IMR-90 (cell line): ENCODE measurements at regions not wholly inside any gene's neighbourhood (a gene's known extent, or its start where the extent isn't known, plus 50 kb on each side); places are given as distances from the start of the nearest gene placed in this dataset.
A peak's percentile ranks its signal among the peaks of the same experiment; 100 is the strongest.

Experiments
- ATAC-seq: fragments of 200-7000 bp; cut with Tn5 transposase; 2 replicates; pipeline ENCODE4 v1.9.1; 2020; ENCODE audit warnings: low read depth, mild to moderate bottlenecking, moderate library complexity
- BruUV-seq: library from RNA; stranded (reverse); fragments of 400-500 nt; replicated peaks from 2 replicates; lab custom pipeline; 2021; lab: Mats Ljungman, UMichigan
- CTCF ChIA-PET: fragments of 300-600 bp; formaldehyde crosslinking; extraction: SDS; loops from one replicate; lab custom pipeline; 2021; ENCODE audit warnings: antibody characterized with exemption; lab: Yijun Ruan, JAX
- POLR2A ChIA-PET: fragments of 300-600 bp; sonication (Branson Sonifier 250); formaldehyde crosslinking; loops from one replicate; lab custom pipeline; 2022; ENCODE audit warnings: antibody characterized with exemption; ENCODE audit not compliant: unreplicated experiment; lab: Charles Lee
- DNase-seq: peaks from one replicate; pipeline ENCODE4 v3.0.0; 2013
- H2AFZ ChIP-seq: replicated peaks from 2 replicates; pipeline ENCODE3; 2013; ENCODE audit warnings: low read length, mild to moderate bottlenecking; ENCODE audit not compliant: poor library complexity
- H2AK5ac ChIP-seq: 2 replicates; pipeline ENCODE4 v1.6.1; 2013; ENCODE audit warnings: low read depth, low read length, inconsistent platforms
- H2AK9ac ChIP-seq: replicated peaks from 2 replicates; pipeline ENCODE3; 2013; ENCODE audit warnings: mild to moderate bottlenecking, low read depth, low read length, moderate library complexity; ENCODE audit not compliant: poor library complexity
- H2BK120ac ChIP-seq: 2 replicates; pipeline ENCODE4 v1.6.1; 2013; ENCODE audit warnings: low read depth, low read length, inconsistent platforms
- H2BK15ac ChIP-seq: 3 replicates; pipeline ENCODE4 v1.6.1; 2013; ENCODE audit warnings: low read depth, low read length, inconsistent platforms
- H2BK20ac ChIP-seq: 2 replicates; pipeline ENCODE4 v1.6.1; 2013; ENCODE audit warnings: low read depth, mild to moderate bottlenecking, inconsistent platforms, low read length, moderate library complexity
- H2BK5ac ChIP-seq: 2 replicates; pipeline ENCODE4 v1.6.1; 2013; ENCODE audit warnings: mild to moderate bottlenecking, low read depth, low read length, inconsistent platforms; ENCODE audit not compliant: poor library complexity, severe bottlenecking
- H3K14ac ChIP-seq: replicated peaks from 2 replicates; pipeline ENCODE4 v1.6.1; 2013; ENCODE audit warnings: low read depth, low read length, inconsistent platforms
- H3K18ac ChIP-seq: 2 replicates; pipeline ENCODE4 v1.6.1; 2013; ENCODE audit warnings: low read depth, low read length, control low read depth
- H3K23ac ChIP-seq: 2 replicates; pipeline ENCODE4 v1.6.1; 2013; ENCODE audit warnings: low read depth, low read length, inconsistent platforms
- H3K27ac ChIP-seq: 2 replicates; pipeline ENCODE4 v1.5.1; 2013; ENCODE audit warnings: mild to moderate bottlenecking, control low read depth, low read length; ENCODE audit not compliant: insufficient read depth
- H3K27me3 ChIP-seq: 2 replicates; pipeline ENCODE4 v1.6.1; 2013; ENCODE audit warnings: low read length; ENCODE audit not compliant: control insufficient read depth, insufficient read depth
- H3K36me3 ChIP-seq: 2 replicates; pipeline ENCODE4 v1.6.1; 2013; ENCODE audit warnings: low read length, mixed read lengths; ENCODE audit not compliant: control insufficient read depth, insufficient read depth
- H3K4ac ChIP-seq: 2 replicates; pipeline ENCODE4 v1.6.1; 2013; ENCODE audit warnings: low read depth, low read length, inconsistent platforms
- H3K4me1 ChIP-seq: 2 replicates; pipeline ENCODE4 v1.6.1; 2013; ENCODE audit warnings: low read length, mixed read lengths; ENCODE audit not compliant: control insufficient read depth, insufficient read depth
- H3K4me2 ChIP-seq: 2 replicates; pipeline ENCODE4 v1.6.1; 2013; ENCODE audit warnings: low read depth, mild to moderate bottlenecking, control low read depth, low read length, moderate library complexity
- H3K4me3 ChIP-seq: 2 replicates; pipeline ENCODE4 v1.5.1; 2013; ENCODE audit warnings: low read depth, mild to moderate bottlenecking, control low read depth, low read length, moderate library complexity; ENCODE audit not compliant: insufficient read depth
- H3K56ac ChIP-seq: 2 replicates; pipeline ENCODE4 v1.6.1; 2013; ENCODE audit warnings: low read length, inconsistent platforms; ENCODE audit not compliant: insufficient read depth; ENCODE audit errors: extremely low read depth
- H3K79me1 ChIP-seq, 2 experiments: 2 replicates each; pipeline ENCODE4 v1.6.1; 2013; ENCODE audit warnings: low read length in 2 of 2, inconsistent platforms in 1 of 2, low read depth in 1 of 2
- H3K9ac ChIP-seq: 2 replicates; pipeline ENCODE4 v1.6.1; 2013; ENCODE audit warnings: low read depth, low read length, control low read depth
- H3K9me1 ChIP-seq: 2 replicates; pipeline ENCODE4 v1.6.1; 2013; ENCODE audit warnings: low read length, inconsistent platforms; ENCODE audit not compliant: insufficient read depth
- H3K9me3 ChIP-seq: 2 replicates; pipeline ENCODE4 v1.6.1; 2013; ENCODE audit warnings: low read length; ENCODE audit not compliant: control insufficient read depth, insufficient read depth
- H4K20me1 ChIP-seq: 2 replicates; pipeline ENCODE4 v1.6.1; 2013; ENCODE audit warnings: low read length, inconsistent platforms; ENCODE audit not compliant: insufficient read depth
- H4K5ac ChIP-seq: 2 replicates; pipeline ENCODE4 v1.6.1; 2013; ENCODE audit warnings: mild to moderate bottlenecking, low read depth, low read length, control low read depth
- H4K8ac ChIP-seq, 2 experiments: 2 replicates each; pipeline ENCODE4 v1.6.1; 2013; ENCODE audit warnings: low read depth in 2 of 2, low read length in 2 of 2, control low read depth in 1 of 2, inconsistent platforms in 1 of 2
- H4K91ac ChIP-seq: 2 replicates; pipeline ENCODE4 v1.6.1; 2013; ENCODE audit warnings: low read depth, low read length, inconsistent platforms; ENCODE audit not compliant: insufficient read depth
- BHLHE40 ChIP-seq: fragments of 150-350 bp; IDR thresholded peaks from 2 replicates; pipeline ENCODE4 v1.6.1; 2016; ENCODE audit warnings: mild to moderate bottlenecking, low read depth, low read length
- CHD1 ChIP-seq: IDR thresholded peaks from 2 replicates; pipeline ENCODE4 v1.6.1; 2012; ENCODE audit warnings: low read depth, low read length, improper control_type of control experiment
- MAFK ChIP-seq: IDR thresholded peaks from 2 replicates; pipeline ENCODE4 v1.6.1; 2012; ENCODE audit warnings: low read depth, low read length, improper control_type of control experiment
- MXI1 ChIP-seq: IDR thresholded peaks from 2 replicates; pipeline ENCODE4 v1.6.1; 2012; ENCODE audit warnings: low read depth, mild to moderate bottlenecking, low read length, moderate library complexity, borderline replicate concordance
- NFE2L2 ChIP-seq: fragments of 150-350 bp; IDR thresholded peaks from 2 replicates; pipeline ENCODE4 v1.6.1; 2016; ENCODE audit warnings: low read depth, mild to moderate bottlenecking, low read length
- SMC3 ChIP-seq: fragments of 150-350 bp; IDR thresholded peaks from 2 replicates; pipeline ENCODE4 v1.6.1; 2016; ENCODE audit warnings: low read depth, mild to moderate bottlenecking, antibody characterized with exemption, low read length, moderate library complexity
- dilution Hi-C: fragments of 300-500 bp; cut with HindIII; formaldehyde crosslinking; loops from one replicate; pipeline ENCODE4 v1.14.3; 2018; ENCODE audit warnings: low sequenced_read_pairs; ENCODE audit not compliant: unreplicated experiment
- in situ Hi-C: fragments of 300-500 bp; cut with MboI; formaldehyde crosslinking; loops from 3 replicates; pipeline ENCODE4 v1.14.3; 2019; ENCODE audit warnings: low sequenced_read_pairs, inconsistent platforms, mixed read lengths
- intact Hi-C: fragments of 100-400 bp; cut with micrococcal nuclease; formaldehyde crosslinking; loops from 2 replicates; pipeline ENCODE4 v1.10.0; 2022
- TF ChIP-seq, protein P1 (sequence below): conservative IDR thresholded peaks from 2 replicates; pipeline ENCODE4 v1.5.1; 2012; ENCODE audit warnings: mild to moderate bottlenecking, low read depth, low read length, improper control_type of control experiment

DNA sequence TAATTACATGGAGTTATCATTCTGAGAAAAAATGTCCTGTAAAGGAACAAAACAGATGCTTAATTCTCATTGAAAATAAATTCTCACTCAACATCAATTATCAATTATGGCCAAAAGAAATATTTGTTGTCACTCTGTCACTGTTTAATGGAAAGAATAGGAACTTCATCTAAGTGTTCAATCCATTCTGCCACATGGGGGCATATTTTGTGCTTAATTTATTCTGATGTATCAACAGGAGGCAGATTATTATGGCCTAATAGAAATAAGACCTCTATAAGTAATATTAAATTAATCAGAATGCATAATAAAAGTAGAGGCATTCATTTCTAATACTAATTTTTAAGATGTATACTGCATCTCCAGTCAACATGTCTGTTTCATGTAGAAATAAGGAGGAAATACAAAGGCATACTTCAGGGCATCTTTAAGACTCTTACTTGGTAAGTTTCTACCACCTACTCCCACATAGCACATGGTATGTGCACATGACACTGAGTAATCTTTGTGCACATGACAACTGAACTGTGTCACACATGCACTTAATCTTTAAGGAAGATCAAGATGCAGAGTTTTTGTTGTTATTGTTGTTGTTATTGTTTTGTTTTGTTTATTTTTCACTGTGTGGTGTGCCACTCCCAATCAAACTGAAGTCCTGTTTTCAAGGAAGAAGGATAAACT is 420.4 kb upstream of the SEMA3A start:
- dilution Hi-C loops (no loop called here), in situ Hi-C loops (no loop called here), intact Hi-C loops (no loop called here)
- H3K36me3 ChIP-seq = no peaks in the 10 kb centered on the region
- no peak overlapping the region for H2BK20ac ChIP-seq
- H2BK15ac ChIP-seq = no peak overlapping the region
- no peaks in the 10 kb centered on the region for H4K20me1 ChIP-seq
- H2BK5ac ChIP-seq = no peak overlapping the region
- no peak overlapping the region for H3K4me2 ChIP-seq
- no peak overlapping the region for H3K18ac ChIP-seq
- DNase-seq (no peak), ATAC-seq (no peak)
- H3K27ac ChIP-seq = no peak overlapping the region
- H2AFZ ChIP-seq = no peak overlapping the region
- no peaks in the 10 kb centered on the region for H3K27me3 ChIP-seq
- no peaks in the 10 kb centered on the region for H3K9me3 ChIP-seq
- H2AK5ac ChIP-seq = no peak overlapping the region
- H3K56ac ChIP-seq = no peak overlapping the region
- H3K4ac ChIP-seq = no peak overlapping the region
- H3K4me1 ChIP-seq = no peaks in the 10 kb centered on the region
- no TSS peak for BruUV-seq
- peak overlapping the region; percentile 49; the same call in 1 of the 2 replicates for H3K14ac ChIP-seq
- ChIA-PET CTCF (no interaction called here), POLR2A (no interaction called here)
- H3K23ac ChIP-seq = no peak overlapping the region; the same call in 1 of the 2 replicates
- no peak overlapping the region for H4K5ac ChIP-seq
- TF ChIP-seq NFE2L2 = no peak
- no peak for TF ChIP-seq CHD1
- no peak for TF ChIP-seq SMC3
- TF ChIP-seq, protein P1, sequence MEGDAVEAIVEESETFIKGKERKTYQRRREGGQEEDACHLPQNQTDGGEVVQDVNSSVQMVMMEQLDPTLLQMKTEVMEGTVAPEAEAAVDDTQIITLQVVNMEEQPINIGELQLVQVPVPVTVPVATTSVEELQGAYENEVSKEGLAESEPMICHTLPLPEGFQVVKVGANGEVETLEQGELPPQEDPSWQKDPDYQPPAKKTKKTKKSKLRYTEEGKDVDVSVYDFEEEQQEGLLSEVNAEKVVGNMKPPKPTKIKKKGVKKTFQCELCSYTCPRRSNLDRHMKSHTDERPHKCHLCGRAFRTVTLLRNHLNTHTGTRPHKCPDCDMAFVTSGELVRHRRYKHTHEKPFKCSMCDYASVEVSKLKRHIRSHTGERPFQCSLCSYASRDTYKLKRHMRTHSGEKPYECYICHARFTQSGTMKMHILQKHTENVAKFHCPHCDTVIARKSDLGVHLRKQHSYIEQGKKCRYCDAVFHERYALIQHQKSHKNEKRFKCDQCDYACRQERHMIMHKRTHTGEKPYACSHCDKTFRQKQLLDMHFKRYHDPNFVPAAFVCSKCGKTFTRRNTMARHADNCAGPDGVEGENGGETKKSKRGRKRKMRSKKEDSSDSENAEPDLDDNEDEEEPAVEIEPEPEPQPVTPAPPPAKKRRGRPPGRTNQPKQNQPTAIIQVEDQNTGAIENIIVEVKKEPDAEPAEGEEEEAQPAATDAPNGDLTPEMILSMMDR = 0 out of 2 replicates have a peak, but pooled peaks have one; percentile 17
- TF ChIP-seq MAFK = no peak
- no peak for TF ChIP-seq MXI1
- TF ChIP-seq BHLHE40 = no peak
- no peak overlapping the region for H3K4me3 ChIP-seq
- no peaks in the 10 kb centered on the region for H3K79me1 ChIP-seq
- no peaks in the 10 kb centered on the region for H3K9me1 ChIP-seq
- H3K9ac ChIP-seq = no peak overlapping the region
- H4K91ac ChIP-seq = no peak overlapping the region
- H4K8ac ChIP-seq = no peak overlapping the region
- H2AK9ac ChIP-seq = no peak overlapping the region
- H2BK120ac ChIP-seq = no peak overlapping the region
